GM21447 (cell line): ENCODE measurements at regions not wholly inside any gene's neighbourhood (a gene's known extent, or its start where the extent isn't known, plus 50 kb on each side); places are given as distances from the start of the nearest gene placed in this dataset.
"Not testable (repeated sequence)": the region's sequence is repeated elsewhere in the genome, so short reads cannot be mapped to it uniquely, and the experiment has no call there.

ENCODE experiments used
- ATAC-seq: cut with Tn5 transposase; IDR thresholded peaks from one replicate; pipeline ENCODE4 v1.9.1; 2021; ENCODE audit not compliant: unreplicated experiment

DNA sequence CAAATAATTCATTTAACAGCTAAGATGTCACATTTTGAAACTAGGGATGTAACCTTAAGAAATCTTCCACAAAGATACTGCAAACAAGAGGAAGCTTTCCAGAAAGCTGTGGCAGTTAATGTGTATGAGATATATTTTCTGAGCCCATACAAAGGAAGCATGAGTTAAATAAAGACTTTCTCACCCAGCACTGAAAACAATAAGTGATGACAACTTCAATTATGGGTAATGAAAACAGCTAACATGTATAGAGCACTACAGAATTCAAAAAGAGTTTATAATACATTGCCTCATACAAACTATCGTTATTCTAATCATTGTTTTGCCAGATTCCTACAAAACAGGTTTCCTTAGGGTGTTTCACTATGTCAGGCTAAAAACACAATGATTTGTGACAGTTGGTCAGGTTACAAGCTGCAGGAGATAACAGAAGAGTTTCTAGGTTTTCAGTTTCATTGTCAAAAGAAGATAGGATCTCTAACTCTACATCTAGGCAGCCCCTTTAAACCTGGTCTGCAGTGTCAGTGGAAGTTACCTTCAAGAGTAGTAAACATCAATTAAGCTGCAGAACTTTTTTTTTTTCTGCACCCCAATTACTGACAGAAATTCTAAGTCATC lies 618.1 kb upstream of the ADGRL3 start:
- ATAC-seq: no peak

DNA sequence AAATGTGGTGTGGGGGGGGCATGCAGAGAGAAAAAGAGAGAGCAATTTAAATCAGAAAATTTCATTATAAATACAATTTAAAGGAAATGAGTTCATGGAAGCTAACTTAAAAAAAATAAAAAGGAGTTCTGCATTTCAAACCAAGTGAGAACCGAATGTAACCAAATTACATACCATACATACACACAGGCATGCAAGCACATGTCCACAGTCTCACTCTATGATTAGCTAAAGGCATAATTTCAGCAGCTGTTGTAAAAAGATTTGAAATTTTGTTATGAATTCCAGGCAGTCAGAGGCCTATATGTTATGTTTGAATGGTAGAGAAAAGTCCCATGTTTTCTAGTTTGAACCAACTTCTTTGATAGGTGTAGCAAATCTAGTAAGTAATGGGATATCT lies 611.6 kb upstream of the ADGRL3 start:
- ATAC-seq: no peak

DNA sequence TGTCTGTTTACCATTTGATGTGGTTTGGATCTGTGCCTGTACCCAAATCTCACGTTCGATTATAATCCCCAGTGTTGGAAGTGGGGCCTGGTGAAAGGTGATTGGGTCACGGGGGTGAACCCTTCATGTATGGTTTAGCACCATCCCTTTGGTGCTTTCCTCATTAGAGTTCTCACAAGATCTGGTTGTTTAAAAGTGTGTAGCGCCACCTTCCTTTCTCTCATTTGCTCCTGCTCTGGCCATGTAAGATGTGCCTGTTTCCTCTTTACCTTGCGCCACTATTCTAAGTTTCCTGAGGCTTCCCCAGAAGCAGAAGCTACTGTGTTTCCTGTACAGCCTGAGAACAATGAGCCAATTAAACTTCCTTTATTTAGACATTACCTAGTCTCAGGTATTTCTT lies 610.7 kb upstream of the ADGRL3 start:
- ATAC-seq: no peak

DNA sequence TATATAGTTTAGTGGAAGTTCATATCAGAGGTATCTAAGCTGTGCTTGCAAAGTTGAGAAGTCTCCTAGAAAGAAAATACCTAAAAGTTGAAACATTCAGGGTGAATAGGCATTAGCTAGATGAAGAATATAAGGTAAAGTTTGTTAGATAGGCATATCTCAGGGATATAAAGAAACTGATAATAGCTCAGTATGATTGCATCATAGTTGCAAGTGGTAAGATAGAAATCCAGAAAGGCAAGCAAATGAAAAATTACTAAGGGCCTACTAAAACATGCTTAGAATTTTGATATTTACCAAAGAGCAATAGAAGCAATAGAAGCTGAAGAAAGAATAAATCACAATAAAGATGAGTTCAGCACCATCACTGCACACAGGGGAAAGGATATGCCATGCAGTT lies 610.0 kb upstream of the ADGRL3 start:
- ATAC-seq: no peak

DNA sequence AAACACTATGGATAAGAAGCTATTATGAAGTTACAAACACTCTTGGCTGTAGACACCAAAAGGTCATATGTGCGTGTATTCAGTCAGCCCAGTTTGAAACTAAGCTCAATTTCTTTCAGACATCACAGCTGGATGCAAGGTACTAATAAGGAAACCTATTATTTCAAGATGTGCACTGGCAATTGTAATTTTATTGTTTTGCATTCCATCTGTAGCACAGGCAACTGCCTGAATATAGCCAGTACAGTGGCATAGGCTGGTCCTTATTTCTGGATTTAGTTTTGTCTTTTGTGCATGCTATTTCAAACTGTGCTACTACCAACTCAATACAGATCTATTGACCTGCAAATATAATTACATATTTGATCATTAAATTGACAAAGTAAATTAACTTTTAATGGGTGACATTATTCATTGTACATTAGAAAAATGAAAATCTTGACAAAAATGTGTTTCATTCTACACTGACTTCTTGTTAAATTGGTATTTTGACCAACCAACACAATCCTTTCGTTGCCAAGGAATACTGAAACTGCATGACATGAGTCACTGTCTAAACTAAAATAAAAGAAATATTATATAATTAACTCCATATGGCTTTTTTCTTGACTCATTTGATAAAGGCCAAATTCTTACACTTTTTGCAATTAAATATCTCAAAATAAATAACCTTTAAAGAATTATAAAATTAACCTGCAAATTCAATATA lies 594.3 kb upstream of the ADGRL3 start:
- no peak for ATAC-seq

DNA sequence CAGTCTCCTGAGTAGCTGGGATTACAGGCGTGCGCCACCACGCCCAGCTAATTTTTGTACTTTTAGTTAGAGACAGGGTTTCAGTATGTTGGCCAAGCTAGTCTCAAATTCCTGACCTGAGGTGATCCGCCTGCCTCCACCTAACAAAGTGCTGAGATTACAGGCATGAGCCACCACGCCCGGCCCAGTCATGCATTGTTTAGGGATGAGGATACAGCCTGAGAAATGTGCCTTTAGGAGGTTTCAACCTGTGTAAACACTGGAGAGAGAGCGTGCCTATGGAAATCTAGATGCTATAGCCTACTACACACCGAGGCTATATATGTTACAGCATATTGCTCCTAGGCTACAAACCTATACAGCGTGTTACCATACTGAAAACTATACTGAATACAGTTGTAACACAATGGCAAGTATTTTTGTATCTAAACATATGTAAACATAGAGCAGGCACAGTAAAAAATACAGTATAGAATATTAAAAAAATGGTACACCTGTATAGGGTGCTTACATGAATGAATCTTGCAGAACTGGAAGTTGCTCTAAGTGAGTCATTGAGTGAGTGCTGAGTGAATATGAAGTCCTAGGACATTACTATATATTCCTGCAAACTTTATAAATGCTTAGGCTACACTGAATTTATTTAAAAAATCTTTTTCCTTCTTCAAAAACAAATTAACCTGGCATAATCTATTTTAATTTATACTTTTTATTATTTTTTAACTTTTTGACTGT lies 588.2 kb upstream of the ADGRL3 start:
- ATAC-seq: no peak

DNA sequence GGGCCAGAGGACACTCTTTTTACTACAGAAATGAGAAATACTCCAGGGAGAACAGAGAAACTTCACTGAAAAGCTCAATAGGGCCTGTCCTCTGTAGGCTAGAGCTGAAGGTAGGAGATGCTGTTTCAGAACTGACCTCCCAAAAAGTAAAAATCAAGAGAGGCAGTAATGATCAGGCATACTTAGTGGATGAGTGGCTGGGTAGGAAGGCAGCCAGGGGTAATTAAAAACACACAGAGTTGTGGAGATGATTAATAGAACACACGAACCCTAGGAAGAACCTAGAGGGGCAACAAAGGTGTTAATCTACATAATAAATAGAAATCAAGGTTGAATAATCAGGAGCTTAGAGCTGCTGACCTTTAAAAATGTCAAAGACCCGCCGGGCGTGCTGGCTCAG lies 582.4 kb upstream of the ADGRL3 start:
- ATAC-seq: no peak

DNA sequence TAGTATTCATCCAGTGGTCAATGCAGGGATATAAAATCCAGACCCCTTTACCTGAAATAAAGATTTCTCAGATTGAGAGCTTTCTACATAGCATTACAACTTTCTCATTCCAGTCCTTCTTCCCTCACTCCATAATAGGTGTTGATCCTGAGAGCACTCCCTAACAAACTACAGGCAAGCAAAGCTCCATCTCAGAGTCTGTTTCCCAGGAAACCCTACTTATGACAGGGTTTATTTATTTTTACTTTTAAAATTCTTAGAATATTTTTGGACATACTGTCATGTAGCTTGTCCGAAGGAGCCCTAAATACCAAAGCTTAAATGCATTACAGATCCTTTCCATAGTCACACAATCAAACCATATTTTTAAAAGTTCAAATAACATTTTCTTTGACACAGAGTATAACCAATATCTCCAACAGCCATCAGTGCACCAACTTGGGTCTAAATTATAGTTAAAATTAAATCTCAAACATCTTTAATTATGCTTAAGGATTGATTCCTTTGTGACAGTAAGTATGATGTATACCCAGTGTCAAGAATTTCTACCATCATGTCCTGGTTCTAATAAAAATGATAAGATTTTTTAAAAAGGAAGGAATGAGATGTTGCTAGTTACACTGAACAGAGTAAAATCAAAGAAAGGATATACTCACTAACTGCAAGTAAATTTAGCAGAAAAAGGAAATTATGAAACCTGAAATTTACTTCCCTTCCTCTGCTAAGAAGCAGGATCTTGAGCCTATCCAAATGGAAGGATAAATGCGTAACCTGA lies 580.4 kb upstream of the ADGRL3 start:
- ATAC-seq: no peak

DNA sequence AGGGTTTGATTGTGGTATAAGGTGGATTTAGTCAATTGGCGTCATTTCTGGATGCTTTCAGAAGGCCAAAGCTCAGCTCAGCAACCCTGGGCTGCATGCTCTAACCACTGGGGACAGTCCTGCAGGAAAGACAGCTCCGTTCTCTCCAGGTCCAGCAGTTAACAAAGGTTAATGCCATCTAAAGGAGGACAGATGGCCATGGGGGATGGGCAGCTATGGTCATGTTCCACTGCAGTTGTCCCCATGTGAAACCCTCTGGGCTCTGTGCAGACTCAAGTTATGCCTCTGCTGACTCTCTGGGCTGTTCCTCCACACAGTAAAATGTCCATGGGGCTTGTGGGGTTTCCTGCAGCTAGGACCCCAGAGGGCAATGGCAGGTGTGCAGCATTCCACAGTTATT lies 562.1 kb upstream of the ADGRL3 start:
- no peak for ATAC-seq

DNA sequence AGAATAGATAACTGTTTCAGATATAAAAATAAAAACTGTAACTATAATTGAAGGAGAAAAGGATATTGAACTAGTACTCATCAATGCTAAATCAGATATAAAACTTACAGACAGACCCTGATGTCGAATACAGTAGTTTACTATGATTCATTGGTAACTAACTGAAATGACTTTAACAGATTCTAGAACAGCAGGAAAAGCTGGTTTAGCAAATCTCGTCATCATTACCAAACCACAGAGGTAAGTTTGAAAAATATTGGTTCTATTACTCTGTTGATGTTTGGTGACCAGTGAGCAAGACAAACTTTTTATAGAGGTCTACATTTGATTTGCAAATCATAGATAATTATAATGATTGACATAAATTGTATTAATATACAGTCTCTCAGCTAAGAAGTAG lies 551.4 kb upstream of the ADGRL3 start:
- ATAC-seq: no peak

DNA sequence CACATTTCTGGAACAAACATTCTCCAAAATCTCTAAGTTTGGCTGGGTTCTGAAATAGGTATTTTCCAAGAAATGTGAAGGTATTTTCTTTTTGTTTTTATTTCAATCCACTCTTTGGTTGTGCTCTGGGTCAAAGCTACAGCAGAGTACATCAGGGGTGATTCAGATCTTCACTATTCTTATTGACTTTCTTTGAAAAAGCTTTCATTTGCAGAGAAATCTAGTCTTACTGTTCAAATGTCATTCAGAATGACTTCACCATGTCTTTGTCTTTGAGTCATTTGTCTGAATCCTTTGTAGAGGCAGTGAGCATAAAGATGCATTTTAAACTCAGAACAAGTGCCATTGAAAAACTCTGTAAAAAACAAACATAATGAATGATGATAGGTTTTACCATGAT lies 547.2 kb upstream of the ADGRL3 start:
- no peak for ATAC-seq

DNA sequence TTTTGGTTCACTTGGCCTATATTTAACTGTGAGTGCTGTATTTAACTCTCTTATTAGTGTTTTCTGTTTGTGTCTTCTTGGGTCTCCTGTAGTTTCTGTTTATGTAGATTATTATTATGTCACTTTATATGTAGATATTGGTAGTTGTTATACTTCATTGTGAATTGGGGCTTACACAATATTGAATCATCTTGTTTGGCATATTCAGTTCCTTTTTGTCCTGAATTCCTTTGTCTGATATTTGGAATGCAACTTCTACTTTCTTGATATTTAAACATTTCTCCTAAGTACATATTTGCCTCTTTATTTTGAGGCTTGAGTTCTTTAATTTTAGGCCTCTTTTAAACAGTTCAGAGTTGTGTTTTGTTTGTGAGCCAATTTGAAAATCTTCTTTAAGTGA lies 544.8 kb upstream of the ADGRL3 start:
- ATAC-seq: no peak

DNA sequence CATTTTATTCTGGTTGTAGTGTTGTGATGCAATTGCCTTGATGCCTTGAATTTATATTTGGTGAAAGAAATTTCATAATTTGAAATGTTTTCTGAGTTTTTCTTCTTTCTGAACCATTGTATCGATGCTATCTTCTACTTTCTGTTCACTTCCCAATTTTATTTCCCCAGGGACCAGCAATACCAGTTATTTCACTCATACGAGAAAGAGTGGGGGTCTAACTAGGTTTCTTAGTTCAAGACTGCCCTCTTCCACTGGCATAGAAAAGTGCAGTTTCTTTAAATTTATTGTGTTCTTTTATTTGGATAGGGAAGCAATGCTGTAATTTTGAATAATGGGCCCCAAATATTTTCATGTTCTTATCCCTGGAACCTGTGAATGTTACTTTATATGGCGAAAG lies 544.0 kb upstream of the ADGRL3 start:
- no peak for ATAC-seq

DNA sequence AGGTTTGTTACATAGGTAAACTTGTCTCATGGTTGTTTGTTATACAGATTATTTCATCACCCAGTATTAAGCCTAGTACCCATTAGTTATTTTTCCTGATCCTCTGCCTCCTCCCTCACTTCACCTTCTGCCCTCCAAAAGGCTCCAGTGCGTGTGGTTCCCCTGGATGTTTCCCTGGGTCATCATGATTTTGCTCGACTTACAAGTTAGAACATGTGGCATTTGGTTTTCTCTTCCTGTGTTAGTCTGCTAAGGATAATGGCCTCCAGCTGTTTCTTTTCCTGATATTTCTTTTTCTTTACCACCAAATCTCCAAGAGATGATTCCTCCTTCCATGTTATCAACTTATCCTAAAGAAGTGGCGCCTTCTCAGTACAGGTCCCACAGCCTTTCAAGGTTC lies 543.1 kb upstream of the ADGRL3 start:
- ATAC-seq: no peak

DNA sequence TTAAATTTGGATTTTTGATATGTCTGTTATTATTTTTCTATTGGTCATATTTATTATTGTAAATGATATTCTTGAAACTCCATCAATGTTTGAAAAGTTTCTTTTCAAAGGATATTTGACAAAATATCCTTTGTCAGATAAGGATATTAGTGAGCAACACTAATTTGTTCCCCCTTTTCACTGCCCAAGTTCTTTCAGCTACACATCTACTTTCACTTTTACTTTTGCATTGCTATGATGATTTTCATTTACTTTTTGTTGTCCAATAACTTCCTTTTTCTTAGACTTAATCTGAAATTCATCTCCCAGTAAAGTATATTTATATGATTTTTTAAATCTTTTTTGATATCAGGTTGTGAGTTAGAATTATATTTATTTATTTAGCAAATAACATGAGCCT lies 542.3 kb upstream of the ADGRL3 start:
- no peak for ATAC-seq

DNA sequence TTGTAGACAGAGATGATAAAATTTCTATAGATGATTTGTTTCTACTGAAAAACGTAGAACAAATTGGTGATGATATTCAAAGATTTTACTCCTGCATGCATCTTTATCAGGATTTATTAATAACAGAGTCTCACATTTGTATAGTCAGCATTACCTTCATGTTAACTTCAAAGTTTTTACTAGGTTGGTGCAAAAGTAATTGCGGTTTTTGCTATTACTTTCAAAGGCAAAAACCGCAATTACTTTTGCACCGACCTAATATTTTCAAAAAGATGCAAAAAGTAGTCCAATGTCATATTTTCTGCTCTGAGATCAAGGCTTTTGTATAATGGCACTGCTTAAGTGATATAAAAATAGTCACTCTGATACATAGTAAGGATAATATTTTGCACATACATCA lies 536.4 kb upstream of the ADGRL3 start:
- ATAC-seq: no peak

DNA sequence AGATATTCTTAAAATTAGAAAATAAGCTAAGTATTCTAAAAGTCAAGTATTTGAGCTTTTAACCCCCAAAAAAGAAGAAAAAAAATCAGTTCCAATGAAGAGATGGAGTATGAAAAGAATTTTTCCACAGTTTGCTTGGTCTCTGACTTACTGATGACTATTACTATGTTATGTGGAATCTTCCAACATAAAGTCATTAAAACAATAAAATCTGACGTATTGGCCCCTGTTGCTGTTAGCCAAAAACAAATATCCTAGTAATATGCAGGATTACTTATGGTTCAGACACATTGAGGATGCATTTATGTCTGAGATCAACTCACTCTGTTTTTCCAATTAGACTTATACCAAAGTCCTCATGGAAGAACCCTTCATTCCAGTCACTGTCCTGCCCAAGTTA lies 517.2 kb upstream of the ADGRL3 start:
- ATAC-seq: no peak

DNA sequence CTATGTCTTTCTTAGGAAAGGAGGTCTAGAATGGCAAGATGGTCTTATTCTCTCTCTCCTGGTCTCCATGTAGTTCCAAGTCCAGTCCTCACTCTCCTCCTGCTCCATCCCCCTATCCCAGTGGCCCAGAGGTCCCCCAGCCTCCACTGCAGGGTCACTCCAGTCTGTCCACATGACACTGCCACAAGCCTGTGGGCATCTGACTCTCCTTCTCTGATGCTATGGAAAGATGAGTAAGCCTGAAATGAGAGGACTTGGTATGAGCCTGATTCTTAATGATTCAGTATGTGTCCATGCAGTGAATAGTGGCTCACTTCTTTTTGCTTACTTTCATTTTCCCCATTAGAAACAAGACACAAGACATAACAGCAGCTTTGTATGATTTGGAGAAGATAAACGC lies 516.8 kb upstream of the ADGRL3 start:
- ATAC-seq: no peak

DNA sequence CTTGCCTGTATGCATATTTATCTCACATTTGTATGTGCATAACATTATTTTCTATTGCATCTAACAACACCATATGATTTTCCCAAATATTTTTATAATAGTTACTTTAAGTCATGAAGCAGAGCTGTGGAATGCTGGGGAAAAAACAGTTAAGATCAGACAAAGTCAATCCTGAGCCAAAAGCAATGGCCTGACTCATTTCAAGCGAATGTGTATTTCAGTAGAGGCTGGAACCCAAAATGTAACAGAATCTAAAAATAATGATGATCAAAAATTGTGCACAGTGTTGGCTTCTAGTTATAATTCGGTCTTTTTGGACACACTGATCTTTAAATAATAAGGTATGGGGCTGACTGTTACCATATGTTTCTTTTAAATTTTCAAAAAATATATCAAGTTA lies 516.2 kb upstream of the ADGRL3 start:
- ATAC-seq: no peak

DNA sequence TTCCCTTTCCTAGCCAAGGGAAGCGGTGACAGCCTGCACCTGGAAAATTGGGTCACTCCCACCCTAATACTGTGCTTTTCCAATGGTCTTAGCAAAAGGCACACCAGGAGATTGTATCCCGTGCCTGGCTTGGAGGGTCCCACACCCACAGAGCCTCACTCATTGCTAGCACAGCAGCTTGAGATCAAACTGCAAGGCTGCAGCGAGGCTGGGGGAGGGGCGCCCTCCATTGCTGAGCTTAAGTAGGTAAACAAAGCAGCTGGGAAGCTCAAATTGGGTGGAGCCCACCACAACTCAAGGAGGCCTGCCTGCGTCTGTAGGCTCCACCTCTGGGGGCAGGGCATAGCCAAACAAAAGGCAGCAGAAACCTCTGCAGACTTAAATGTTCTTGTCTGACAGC lies 504.1 kb upstream of the ADGRL3 start:
- not testable (repeated sequence) for ATAC-seq

DNA sequence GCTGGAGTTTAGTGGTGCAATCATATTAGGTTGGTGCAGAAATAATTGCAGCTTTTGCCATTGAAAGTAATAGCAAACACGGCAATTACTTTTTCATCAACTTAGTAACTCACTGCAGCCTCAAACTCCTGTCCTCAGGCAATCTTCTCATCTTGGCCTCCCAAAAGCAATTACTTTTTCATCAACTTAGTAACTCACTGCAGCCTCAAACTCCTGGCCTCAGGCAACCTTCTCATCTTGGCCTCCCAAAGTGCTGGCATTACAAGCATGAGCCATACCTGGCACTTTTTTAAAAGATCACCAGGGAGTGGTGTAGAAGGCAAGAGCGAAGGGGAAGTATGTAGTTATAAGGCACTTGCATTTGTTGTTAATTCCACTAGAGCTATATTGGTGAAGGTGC lies 491.1 kb upstream of the ADGRL3 start:
- no peak for ATAC-seq

DNA sequence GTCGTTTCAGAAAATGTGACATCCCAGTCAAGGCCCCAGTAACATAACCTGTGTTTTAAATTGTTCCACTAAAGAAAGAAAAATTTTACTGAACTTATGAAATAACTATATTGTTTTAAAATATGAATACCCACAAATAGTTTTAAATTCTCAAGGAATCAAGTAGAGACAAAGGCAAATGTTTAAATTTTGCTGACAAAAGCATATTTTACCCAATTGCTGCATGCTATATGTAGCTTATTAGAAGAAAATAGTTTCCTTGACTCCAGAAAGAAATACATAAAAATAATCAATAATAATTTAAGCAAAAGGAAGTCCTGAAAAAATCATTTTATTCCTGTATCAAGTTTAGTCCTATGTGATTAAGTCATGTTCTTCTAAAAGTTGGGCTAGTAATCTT lies 481.3 kb upstream of the ADGRL3 start:
- ATAC-seq: no peak
